GM12875 (cell line): ENCODE measurements at regions not wholly inside any gene's neighbourhood (a gene's known extent, or its start where the extent isn't known, plus 50 kb on each side); places are given as distances from the start of the nearest gene placed in this dataset.
A peak's percentile ranks its signal among the peaks of the same experiment; 100 is the strongest.

Experiments used
- H3K4me3 ChIP-seq: one replicate; pipeline ENCODE4 v1.5.1; 2011; ENCODE audit warnings: low read depth, low read length, control low read depth
- CTCF ChIP-seq: IDR thresholded peaks from 2 replicates; pipeline ENCODE4 v1.5.1; 2011; ENCODE audit warnings: low read depth, mild to moderate bottlenecking, control low read depth, inconsistent platforms, low read length, moderate library complexity, borderline replicate concordance; ENCODE audit not compliant: insufficient read depth

DNA sequence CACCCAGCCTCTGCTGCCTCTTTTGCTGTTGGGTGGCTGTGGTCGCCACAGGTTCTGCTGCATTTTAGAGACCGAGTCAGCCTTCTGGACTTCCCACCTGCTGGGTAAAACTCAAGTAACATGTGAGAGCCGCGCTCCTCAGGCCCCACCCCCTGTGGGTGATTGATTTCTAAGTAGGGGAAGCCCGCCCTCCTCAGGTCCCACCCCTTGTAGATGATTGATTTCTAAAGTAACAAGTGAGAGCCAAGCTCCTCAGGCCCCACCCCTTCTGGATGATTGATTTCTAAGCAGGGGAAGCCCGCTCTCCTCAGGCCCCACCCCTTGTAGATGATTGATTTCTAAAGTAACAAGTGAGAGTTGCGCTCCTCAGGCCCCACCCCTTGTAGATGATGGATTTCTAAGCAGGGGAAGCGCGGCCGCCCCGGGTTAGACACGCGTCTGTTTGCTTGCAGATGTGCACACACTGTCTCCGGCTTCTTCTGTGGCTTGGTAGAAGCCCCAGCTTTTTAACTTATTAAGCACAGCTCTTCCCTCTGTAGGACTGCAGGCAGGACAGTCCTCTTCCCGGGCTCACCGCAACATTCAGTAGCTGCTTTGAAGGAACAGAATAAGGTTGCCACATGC is 83.4 kb downstream of the FAM43A start:
- peak overlapping the region; percentile 41 for H3K4me3 ChIP-seq
- TF ChIP-seq CTCF, result no peak

DNA sequence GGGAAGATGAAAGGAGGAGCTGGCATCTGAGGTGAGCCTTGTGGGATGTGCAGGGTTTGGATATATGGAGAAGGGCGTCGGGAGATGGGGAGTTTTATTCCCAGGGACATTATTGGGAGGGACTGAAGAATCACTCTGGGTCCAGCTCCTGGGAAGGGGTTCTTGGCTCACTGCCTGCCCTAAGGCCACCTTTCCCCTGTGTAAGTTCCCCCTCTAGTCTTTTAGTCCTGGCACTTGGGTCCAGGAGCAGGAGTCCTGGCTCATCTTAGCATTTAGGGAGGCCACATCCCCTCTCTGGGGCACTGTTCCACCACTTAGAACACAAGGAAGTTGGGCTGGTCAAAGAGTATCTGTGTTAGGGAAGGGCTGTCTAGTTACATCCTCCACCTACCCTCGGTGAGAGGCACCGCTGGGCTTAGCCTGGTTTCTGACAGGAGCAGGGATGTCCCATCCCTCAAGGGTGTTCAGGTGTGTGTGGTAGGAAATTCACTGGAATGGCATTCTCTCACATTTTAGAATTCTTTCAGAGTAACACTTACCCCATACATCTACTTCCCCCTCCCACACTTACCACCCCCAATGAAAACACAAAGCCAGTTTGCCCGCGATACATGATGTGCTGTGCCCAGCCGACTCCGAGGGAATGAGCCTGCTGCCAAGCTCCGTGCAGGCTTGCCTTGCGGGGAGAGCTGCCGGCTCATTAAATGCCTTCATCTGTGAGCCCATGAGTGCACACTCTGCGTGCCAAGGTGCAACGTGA is 86.7 kb downstream of the FAM43A start:
- H3K4me3 ChIP-seq, result no peak overlapping the region
- TF ChIP-seq CTCF, result no peak

DNA sequence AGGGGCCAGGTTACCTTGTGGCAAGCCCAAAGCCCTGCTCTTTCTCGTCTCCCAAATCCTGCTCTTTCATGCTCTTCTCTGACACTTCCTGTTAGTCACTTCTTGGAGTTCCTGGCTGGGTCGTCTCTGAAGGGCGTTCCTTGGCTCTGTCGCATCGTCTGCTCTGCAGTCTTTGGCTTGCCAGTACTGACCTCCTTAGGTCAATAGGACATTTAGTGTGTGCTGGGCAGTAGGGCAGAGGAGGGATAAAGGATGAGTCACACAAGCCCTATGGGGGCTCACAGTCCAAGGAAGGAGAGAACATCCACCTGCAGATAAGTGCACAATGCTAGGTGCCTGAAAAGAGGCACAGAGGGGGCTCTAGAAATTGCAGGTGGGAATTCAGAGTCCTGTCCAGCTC is 87.5 kb downstream of the FAM43A start:
- H3K4me3 ChIP-seq, result no peak overlapping the region
- TF ChIP-seq CTCF, result no peak

- no peak overlapping the region for H3K4me3 ChIP-seq
- no peak for TF ChIP-seq CTCF
Observed at GRCh38 chr3:194773771-194774455, 88.2 kb downstream of the FAM43A start.

DNA sequence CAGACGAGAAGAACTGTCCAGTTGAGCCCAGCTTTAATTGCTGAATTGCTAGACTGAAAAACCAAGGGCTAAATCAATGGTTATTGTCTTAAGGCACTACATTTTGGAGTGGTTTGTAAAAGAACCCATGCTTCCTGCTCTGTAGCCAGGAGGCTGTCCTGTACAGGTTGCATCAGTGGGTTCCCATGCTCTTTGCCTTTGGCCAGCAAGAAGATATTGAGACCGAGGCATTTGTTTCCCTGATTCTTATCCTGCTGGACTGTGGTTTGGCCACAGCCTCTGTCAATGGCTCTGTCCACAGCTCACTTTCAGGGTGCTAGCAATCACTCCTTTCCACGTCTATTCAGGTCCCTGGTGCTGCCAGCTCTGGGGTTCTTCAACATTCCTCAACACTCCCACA is 89.6 kb downstream of the FAM43A start:
- H3K4me3 ChIP-seq, result no peak overlapping the region
- no peak for TF ChIP-seq CTCF

- TF ChIP-seq CTCF, result no peak
- no peak overlapping the region for H3K4me3 ChIP-seq
Observed at GRCh38 chr3:194775731-194776130, 90.0 kb downstream of the FAM43A start.
